ENCODE measurements at regions not wholly inside any gene's neighbourhood (a gene's known extent, or its start where the extent isn't known, plus 50 kb on each side); places are given as distances from the start of the nearest gene placed in this dataset.

- TF ChIP-seq BCL3 (CRISPR knock-in tag; IDR thresholded peaks at IDR 0.05) (no peak), ZNF776 (CRISPR knock-in tag; IDR thresholded peaks at IDR 0.05) (no peak), CTCF (CRISPR knock-in tag; IDR thresholded peaks at IDR 0.05) (no peak), HNF4G (IDR thresholded peaks at IDR 0.05; ENCODE audit: borderline replicate concordance, low read depth, low read length) (no peak), HNF4G (CRISPR knock-in tag; IDR thresholded peaks at IDR 0.05; ENCODE audit: borderline replicate concordance, low read depth) (no peak)
Measured at GRCh38 chr4:178137732-178138471, 695.7 kb upstream of the AGA start.

Measured in HepG2 (cell line).